Activated CD4-positive, CD25-positive, alpha-beta regulatory T cell treated with anti-CD3 and anti-CD28 coated beads, Interleukin-2, amount 50 U/mL, for 72 hours (primary cell): ENCODE measurements at regions not wholly inside any gene's neighbourhood (a gene's known extent, or its start where the extent isn't known, plus 50 kb on each side); places are given as distances from the start of the nearest gene placed in this dataset.
"Not testable (repeated sequence)": the region's sequence is repeated elsewhere in the genome, so short reads cannot be mapped to it uniquely, and the experiment has no call there.

Source experiments
- DNase-seq: peaks from one replicate; pipeline ENCODE4 v3.0.0; 2021

GRCh38 chr13:21263909-21264308 lies 87.5 kb downstream of the MRPL57 start:
- not testable (repeated sequence) for DNase-seq

- not testable (repeated sequence) for DNase-seq
Measured at GRCh38 chr13:21268485-21268884, 92.0 kb downstream of the MRPL57 start.

GRCh38 chr13:21272439-21272838 lies 96.0 kb downstream of the MRPL57 start:
- not testable (repeated sequence) for DNase-seq

- DNase-seq, result not testable (repeated sequence)
Measured at GRCh38 chr13:21274457-21274856, 98.0 kb downstream of the MRPL57 start.

- DNase-seq, result no peak
Measured at GRCh38 chr13:21282065-21282464, 105.6 kb downstream of the MRPL57 start.

GRCh38 chr13:21287331-21287907 lies 111.0 kb downstream of the MRPL57 start:
- no peak for DNase-seq

- DNase-seq, result no peak
Measured at GRCh38 chr13:21289475-21289874, 113.0 kb downstream of the MRPL57 start.

GRCh38 chr13:21290442-21291002 lies 114.1 kb downstream of the MRPL57 start:
- not testable (repeated sequence) for DNase-seq

GRCh38 chr13:21291840-21292239 lies 115.4 kb downstream of the MRPL57 start:
- no peak for DNase-seq

- not testable (repeated sequence) for DNase-seq
Measured at GRCh38 chr13:21296991-21297390, 120.5 kb downstream of the MRPL57 start.

GRCh38 chr13:21297447-21297846 lies 121.0 kb downstream of the MRPL57 start:
- no peak for DNase-seq

GRCh38 chr13:21297914-21298831 lies 121.7 kb downstream of the MRPL57 start:
- DNase-seq, result peak; percentile 85

GRCh38 chr13:21304256-21304655 lies 127.8 kb downstream of the MRPL57 start:
- DNase-seq, result no peak

- not testable (repeated sequence) for DNase-seq
Measured at GRCh38 chr13:21306300-21307073, 130.0 kb downstream of the MRPL57 start.

- not testable (repeated sequence) for DNase-seq
Measured at GRCh38 chr13:21307158-21307557, 130.7 kb downstream of the MRPL57 start.

GRCh38 chr13:21308906-21309305 lies 132.4 kb downstream of the MRPL57 start:
- DNase-seq, result no peak

GRCh38 chr13:21309542-21310172 lies 133.2 kb downstream of the MRPL57 start:
- no peak for DNase-seq

- no peak for DNase-seq
Measured at GRCh38 chr13:21310220-21310619, 133.8 kb downstream of the MRPL57 start.

GRCh38 chr13:21314976-21315375 lies 138.5 kb downstream of the MRPL57 start:
- not testable (repeated sequence) for DNase-seq

- no peak for DNase-seq
Measured at GRCh38 chr13:21316376-21316775, 139.9 kb downstream of the MRPL57 start.

- no peak for DNase-seq
Measured at GRCh38 chr13:21318891-21319532, 140.1 kb downstream of the ZDHHC20 start.
